ENCODE measurements at regions not wholly inside any gene's neighbourhood (a gene's known extent, or its start where the extent isn't known, plus 50 kb on each side); places are given as distances from the start of the nearest gene placed in this dataset.

DNA sequence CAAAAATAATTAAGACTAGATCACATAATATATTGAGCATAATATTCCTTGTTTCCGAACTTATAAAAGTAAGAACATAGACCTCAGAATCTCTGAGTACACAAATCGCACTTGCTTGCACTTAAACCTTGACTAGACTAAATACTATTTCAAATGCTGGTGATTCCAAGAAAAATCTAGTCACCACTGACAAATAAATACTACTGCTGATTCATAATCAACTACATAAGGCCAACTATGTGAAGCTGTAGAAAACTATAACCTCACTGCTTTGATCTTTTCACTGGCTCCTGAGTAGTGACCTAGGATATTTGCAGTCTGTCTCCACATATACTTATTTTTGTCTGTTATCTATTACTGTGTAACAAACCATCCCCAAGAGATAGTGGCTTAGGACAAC lies 245.4 kb downstream of the DIO2 start:
- no peaks in the 10 kb centered on the region for H3K4me1 Mint-ChIP-seq
- CTCF ChIA-PET, result interaction anchor here in 1 of 2 donors (0.7 kb wide), 1 partner anchor 405 kb away, joined by 3 read pairs; no protein-coding TSS in a partner anchor
- H3K9me3 ChIP-seq, result no peaks in the 10 kb centered on the region
- no peaks in the 10 kb centered on the region for H3K4me1 ChIP-seq (ENCODE audit: control insufficient read depth in 1 of 2, extremely low read depth in 1 of 2, insufficient read depth in 2 of 2, low read length in 2 of 2)
- H3K36me3 Mint-ChIP-seq, result no peaks in the 10 kb centered on the region
- H3K9me3 Mint-ChIP-seq, result peaks cover 16 to 27% (median 19%) of the 10 kb centered on the region in 3 donors
- ATAC-seq (replicated peaks in 1 of 4) (no peak), DNase-seq (no peak)
- H3K27me3 Mint-ChIP-seq, result no peaks in the 10 kb centered on the region
- no peaks in the 10 kb centered on the region for H3K36me3 ChIP-seq (ENCODE audit: control insufficient read depth in 2 of 2, extremely low read depth in 1 of 2, insufficient read depth in 1 of 2, low read length in 1 of 2)
- no peak overlapping the region for H3K4me3 ChIP-seq (ENCODE audit: control insufficient read depth in 1 of 2, extremely low read depth in 1 of 2, low read length in 1 of 2)
- WGBS (ENCODE audit: insufficient coverage), result 60% methylated on average over 1 of the region's 2 CpGs
- no peaks in the 10 kb centered on the region for H3K27me3 ChIP-seq (replicated peaks in 1 of 2; ENCODE audit: control insufficient read depth in 2 of 2, extremely low read depth in 1 of 2, insufficient read depth in 2 of 2, low read length in 1 of 2)
- POLR2A ChIA-PET, result no interaction called here
- no peak overlapping the region for H3K27ac ChIP-seq (ENCODE audit: low read length)
- no peak overlapping the region for H3K27ac Mint-ChIP-seq
- no peak overlapping the region for H3K4me3 Mint-ChIP-seq

- Histone ChIP-seq H3K36me3 (ENCODE audit: control insufficient read depth in 2 of 2, extremely low read depth in 1 of 2, insufficient read depth in 1 of 2, low read length in 1 of 2) (no peaks in the 10 kb centered on the region), H3K27me3 (replicated peaks in 1 of 2; ENCODE audit: control insufficient read depth in 2 of 2, extremely low read depth in 1 of 2, insufficient read depth in 2 of 2, low read length in 1 of 2) (no peaks in the 10 kb centered on the region), H3K9me3 (no peaks in the 10 kb centered on the region), H3K4me3 (ENCODE audit: control insufficient read depth in 1 of 2, extremely low read depth in 1 of 2, low read length in 1 of 2) (no peak overlapping the region), H3K4me1 (ENCODE audit: control insufficient read depth in 1 of 2, extremely low read depth in 1 of 2, insufficient read depth in 2 of 2, low read length in 2 of 2) (no peaks in the 10 kb centered on the region), H3K27ac (ENCODE audit: low read length) (no peak overlapping the region)
- DNase-seq (no peak), ATAC-seq (replicated peaks in 1 of 4) (no peak)
- CTCF ChIA-PET, result no interaction called here
- WGBS (ENCODE audit: insufficient coverage), result 0% methylated on average over 1 of the region's 2 CpGs
- H3K36me3 Mint-ChIP-seq, result no peaks in the 10 kb centered on the region
- no peak overlapping the region for H3K4me3 Mint-ChIP-seq
- POLR2A ChIA-PET, result no interaction called here
- H3K4me1 Mint-ChIP-seq, result no peaks in the 10 kb centered on the region
- no peaks in the 10 kb centered on the region for H3K27me3 Mint-ChIP-seq
- peaks cover 18 to 33% (median 30%) of the 10 kb centered on the region in 3 donors for H3K9me3 Mint-ChIP-seq
- H3K27ac Mint-ChIP-seq, result no peak overlapping the region
Measured at GRCh38 chr14:79961197-79961596, 250.1 kb downstream of the DIO2 start.

DNA sequence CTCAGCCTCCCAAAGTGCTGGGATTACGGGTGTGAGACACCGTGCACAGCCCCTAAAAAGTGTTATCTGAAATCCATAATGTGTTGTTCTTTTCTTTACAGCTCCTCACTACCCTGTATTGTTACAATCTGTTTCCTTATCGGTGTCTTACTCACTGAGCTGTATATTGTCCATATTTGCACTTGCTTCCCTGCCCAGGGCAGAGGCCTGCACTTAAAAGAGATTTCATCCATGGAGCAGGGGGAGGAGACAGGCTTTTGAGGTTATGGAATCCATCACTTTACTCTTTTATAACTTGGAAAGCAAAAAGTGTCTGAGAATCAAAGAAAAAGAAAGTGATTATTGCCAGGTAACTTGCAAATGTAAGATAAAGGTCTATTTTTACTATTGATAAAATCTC lies 251.0 kb downstream of the DIO2 start:
- H3K27me3 Mint-ChIP-seq, result no peaks in the 10 kb centered on the region
- POLR2A ChIA-PET, result interaction anchor here in 1 of 2 donors (0.6 kb wide), 1 partner anchor 40 kb away, joined by 5 read pairs; no protein-coding TSS in a partner anchor
- H3K36me3 ChIP-seq (ENCODE audit: control insufficient read depth in 2 of 2, extremely low read depth in 1 of 2, insufficient read depth in 1 of 2, low read length in 1 of 2), result no peaks in the 10 kb centered on the region
- H3K9me3 ChIP-seq, result no peaks in the 10 kb centered on the region
- no peak overlapping the region for H3K4me3 Mint-ChIP-seq
- H3K4me3 ChIP-seq (ENCODE audit: control insufficient read depth in 1 of 2, extremely low read depth in 1 of 2, low read length in 1 of 2), result no peak overlapping the region
- DNase-seq (no peak), ATAC-seq (replicated peaks in 1 of 4) (no peak)
- CTCF ChIA-PET, result interaction anchor here in 1 of 2 donors (0.6 kb wide), 1 partner anchor 11 kb away, joined by 3 read pairs; no protein-coding TSS in a partner anchor
- H3K27ac Mint-ChIP-seq, result no peak overlapping the region
- H3K36me3 Mint-ChIP-seq, result no peaks in the 10 kb centered on the region
- no CpG with 5 or more reads among the region's 3 CpGs for WGBS (ENCODE audit: insufficient coverage)
- H3K27ac ChIP-seq (ENCODE audit: low read length), result no peak overlapping the region
- no peaks in the 10 kb centered on the region for H3K4me1 ChIP-seq (ENCODE audit: control insufficient read depth in 1 of 2, extremely low read depth in 1 of 2, insufficient read depth in 2 of 2, low read length in 2 of 2)
- no peaks in the 10 kb centered on the region for H3K4me1 Mint-ChIP-seq
- H3K9me3 Mint-ChIP-seq, result peaks cover 16 to 38% (median 33%) of the 10 kb centered on the region in 3 donors
- no peaks in the 10 kb centered on the region for H3K27me3 ChIP-seq (replicated peaks in 1 of 2; ENCODE audit: control insufficient read depth in 2 of 2, extremely low read depth in 1 of 2, insufficient read depth in 2 of 2, low read length in 1 of 2)

DNA sequence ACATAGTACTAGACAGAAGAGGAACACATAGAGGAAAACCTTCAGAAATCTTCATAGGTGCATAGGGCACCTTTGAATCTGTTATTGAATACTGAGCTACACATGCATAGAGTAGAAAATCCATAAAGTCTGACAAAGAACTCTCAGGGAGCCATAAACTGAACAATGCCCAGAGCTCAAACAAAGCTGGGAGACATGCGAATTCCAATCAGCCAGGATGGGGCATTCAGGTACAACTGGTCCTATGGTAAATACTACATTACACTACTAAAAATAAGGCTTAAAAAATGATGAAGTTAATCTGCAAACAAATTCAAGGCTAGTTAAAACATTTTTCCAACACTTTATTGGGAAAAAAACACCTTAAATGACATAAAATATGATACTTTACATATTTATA lies 259.7 kb downstream of the DIO2 start:
- DNase-seq (no peak), ATAC-seq (replicated peaks in 1 of 4) (no peak)
- H3K9me3 Mint-ChIP-seq, result peaks cover 23 to 39% (median 35%) of the 10 kb centered on the region in 3 donors
- Histone ChIP-seq H3K4me1 (ENCODE audit: control insufficient read depth in 1 of 2, extremely low read depth in 1 of 2, insufficient read depth in 2 of 2, low read length in 2 of 2) (no peaks in the 10 kb centered on the region), H3K9me3 (no peaks in the 10 kb centered on the region), H3K4me3 (ENCODE audit: control insufficient read depth in 1 of 2, extremely low read depth in 1 of 2, low read length in 1 of 2) (no peak overlapping the region), H3K27ac (ENCODE audit: low read length) (no peak overlapping the region), H3K36me3 (ENCODE audit: control insufficient read depth in 2 of 2, extremely low read depth in 1 of 2, insufficient read depth in 1 of 2, low read length in 1 of 2) (no peaks in the 10 kb centered on the region), H3K27me3 (replicated peaks in 1 of 2; ENCODE audit: control insufficient read depth in 2 of 2, extremely low read depth in 1 of 2, insufficient read depth in 2 of 2, low read length in 1 of 2) (no peaks in the 10 kb centered on the region)
- ChIA-PET CTCF (no interaction called here), POLR2A (no interaction called here)
- no peak overlapping the region for H3K27ac Mint-ChIP-seq
- no CpG with 5 or more reads among the region's 1 CpG for WGBS (ENCODE audit: insufficient coverage)
- no peaks in the 10 kb centered on the region for H3K4me1 Mint-ChIP-seq
- no peaks in the 10 kb centered on the region for H3K36me3 Mint-ChIP-seq
- no peaks in the 10 kb centered on the region for H3K27me3 Mint-ChIP-seq
- no peak overlapping the region for H3K4me3 Mint-ChIP-seq

- no peaks in the 10 kb centered on the region for H3K9me3 ChIP-seq
- H3K36me3 Mint-ChIP-seq, result no peaks in the 10 kb centered on the region
- no peak overlapping the region for H3K27ac ChIP-seq (ENCODE audit: low read length)
- H3K27me3 Mint-ChIP-seq, result no peaks in the 10 kb centered on the region
- no peaks in the 10 kb centered on the region for H3K27me3 ChIP-seq (replicated peaks in 1 of 2; ENCODE audit: control insufficient read depth in 2 of 2, extremely low read depth in 1 of 2, insufficient read depth in 2 of 2, low read length in 1 of 2)
- DNase-seq (no peak), ATAC-seq (replicated peaks in 1 of 4) (no peak)
- H3K4me3 ChIP-seq (ENCODE audit: control insufficient read depth in 1 of 2, extremely low read depth in 1 of 2, low read length in 1 of 2), result no peak overlapping the region
- H3K27ac Mint-ChIP-seq, result no peak overlapping the region
- no peaks in the 10 kb centered on the region for H3K36me3 ChIP-seq (ENCODE audit: control insufficient read depth in 2 of 2, extremely low read depth in 1 of 2, insufficient read depth in 1 of 2, low read length in 1 of 2)
- ChIA-PET POLR2A (no interaction called here), CTCF (interaction anchor here in 1 of 2 donors (0.6 kb wide), 1 partner anchor 1162 kb away, joined by 3 read pairs; no protein-coding TSS in a partner anchor)
- no peaks in the 10 kb centered on the region for H3K4me1 ChIP-seq (ENCODE audit: control insufficient read depth in 1 of 2, extremely low read depth in 1 of 2, insufficient read depth in 2 of 2, low read length in 2 of 2)
- no peaks in the 10 kb centered on the region for H3K4me1 Mint-ChIP-seq
- peaks cover 17 to 25% (median 22%) of the 10 kb centered on the region in 3 donors for H3K9me3 Mint-ChIP-seq
- H3K4me3 Mint-ChIP-seq, result no peak overlapping the region
Measured at GRCh38 chr14:79949906-79950305, 261.4 kb downstream of the DIO2 start.

DNA sequence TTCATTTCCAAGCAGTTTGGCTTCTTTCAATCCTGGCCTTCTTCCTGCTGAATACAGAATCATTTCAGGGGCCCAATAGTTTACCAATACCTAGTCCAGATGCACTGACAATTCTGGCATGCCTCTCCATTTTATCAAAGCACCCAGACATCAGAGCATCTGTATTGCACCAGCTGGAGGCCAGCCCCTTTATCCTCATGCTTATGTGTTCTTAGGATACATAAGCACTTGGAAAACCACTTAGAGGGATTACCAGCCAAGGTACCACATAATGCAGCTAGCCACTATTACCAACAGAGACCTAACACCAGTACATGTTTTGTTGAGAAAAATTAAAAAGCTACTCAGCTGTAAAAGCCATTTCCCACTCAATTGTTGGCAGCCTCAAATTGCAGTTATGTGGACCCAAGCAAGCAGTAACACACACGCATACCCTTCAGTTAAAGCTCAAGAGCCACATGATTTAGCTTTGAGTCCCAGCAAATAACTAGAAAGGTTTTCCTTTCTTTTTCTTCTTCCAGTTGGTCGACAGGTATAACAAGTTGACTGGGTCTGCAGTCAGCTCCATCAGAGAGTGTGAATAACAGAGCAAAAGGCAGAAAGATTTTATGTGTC lies 263.8 kb downstream of the DIO2 start:
- Histone ChIP-seq H3K27me3 (replicated peaks in 1 of 2; ENCODE audit: control insufficient read depth in 2 of 2, extremely low read depth in 1 of 2, insufficient read depth in 2 of 2, low read length in 1 of 2) (no peaks in the 10 kb centered on the region), H3K36me3 (ENCODE audit: control insufficient read depth in 2 of 2, extremely low read depth in 1 of 2, insufficient read depth in 1 of 2, low read length in 1 of 2) (no peaks in the 10 kb centered on the region), H3K4me1 (ENCODE audit: control insufficient read depth in 1 of 2, extremely low read depth in 1 of 2, insufficient read depth in 2 of 2, low read length in 2 of 2) (no peaks in the 10 kb centered on the region), H3K9me3 (no peaks in the 10 kb centered on the region), H3K27ac (ENCODE audit: low read length) (no peak overlapping the region), H3K4me3 (ENCODE audit: control insufficient read depth in 1 of 2, extremely low read depth in 1 of 2, low read length in 1 of 2) (no peak overlapping the region)
- no CpG with 5 or more reads among the region's 2 CpGs for whole genome bisulfite sequencing (ENCODE audit: insufficient coverage)
- no peaks in the 10 kb centered on the region for H3K36me3 Mint-ChIP-seq
- H3K9me3 Mint-ChIP-seq, result peaks cover 13 to 16% (median 14%) of the 10 kb centered on the region in 3 donors
- ATAC-seq (replicated peaks in 1 of 4), result no peak
- ChIA-PET POLR2A (no interaction called here), CTCF (no interaction called here)
- H3K27ac Mint-ChIP-seq, result no peak overlapping the region
- no peaks in the 10 kb centered on the region for H3K27me3 Mint-ChIP-seq
- H3K4me1 Mint-ChIP-seq, result no peaks in the 10 kb centered on the region
- no peak for DNase-seq
- no peak overlapping the region for H3K4me3 Mint-ChIP-seq

DNA sequence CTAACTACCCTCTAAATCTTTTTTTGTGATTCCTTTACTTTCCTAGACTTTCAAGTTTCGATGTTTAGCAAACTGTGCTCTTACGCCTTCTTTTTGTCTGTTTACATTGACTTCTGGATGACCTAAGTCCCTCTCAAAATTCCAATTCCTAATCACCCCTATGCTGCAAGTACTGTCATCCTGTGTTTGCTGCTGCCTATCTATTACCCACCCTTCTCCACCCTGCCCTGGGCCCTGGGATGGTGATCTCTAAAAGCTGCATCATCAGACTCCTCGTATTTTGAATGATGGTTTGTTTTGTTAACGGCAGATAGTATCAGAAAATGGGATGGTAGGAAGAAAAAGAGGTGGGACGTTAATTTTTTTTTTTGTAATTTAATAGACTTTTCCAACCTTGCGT lies 272.1 kb downstream of the DIO2 start:
- no peaks in the 10 kb centered on the region for H3K4me1 Mint-ChIP-seq
- 100% methylated on average over 1 of the region's 6 CpGs for WGBS (ENCODE audit: insufficient coverage)
- no peaks in the 10 kb centered on the region for H3K4me1 ChIP-seq (ENCODE audit: control insufficient read depth in 1 of 2, extremely low read depth in 1 of 2, insufficient read depth in 2 of 2, low read length in 2 of 2)
- H3K27ac Mint-ChIP-seq, result no peak overlapping the region
- no peaks in the 10 kb centered on the region for H3K27me3 ChIP-seq (replicated peaks in 1 of 2; ENCODE audit: control insufficient read depth in 2 of 2, extremely low read depth in 1 of 2, insufficient read depth in 2 of 2, low read length in 1 of 2)
- POLR2A ChIA-PET, result no interaction called here
- H3K9me3 Mint-ChIP-seq, result peaks cover 8 to 12% (median 10%) of the 10 kb centered on the region in 3 donors
- no peak overlapping the region for H3K27ac ChIP-seq (ENCODE audit: low read length)
- DNase-seq (no peak), ATAC-seq (replicated peaks in 1 of 4) (no peak)
- no peaks in the 10 kb centered on the region for H3K9me3 ChIP-seq
- no peaks in the 10 kb centered on the region for H3K36me3 ChIP-seq (ENCODE audit: control insufficient read depth in 2 of 2, extremely low read depth in 1 of 2, insufficient read depth in 1 of 2, low read length in 1 of 2)
- no peak overlapping the region for H3K4me3 Mint-ChIP-seq
- H3K36me3 Mint-ChIP-seq, result no peaks in the 10 kb centered on the region
- no peaks in the 10 kb centered on the region for H3K27me3 Mint-ChIP-seq
- CTCF ChIA-PET, result no interaction called here
- H3K4me3 ChIP-seq (ENCODE audit: control insufficient read depth in 1 of 2, extremely low read depth in 1 of 2, low read length in 1 of 2), result no peak overlapping the region

Data from T-cell (primary cell).